Parathyroid adenoma (tissue), 2 donors: ENCODE measurements at regions not wholly inside any gene's neighbourhood (a gene's known extent, or its start where the extent isn't known, plus 50 kb on each side); places are given as distances from the start of the nearest gene placed in this dataset.

Source experiments
- H2AFZ ChIP-seq: fragments of 300-600 bp; sonication (generic); one replicate; pipeline ENCODE4 v1.7.0; 2017; ENCODE audit warnings: antibody characterized with exemption, mild to moderate bottlenecking
- H3K27ac ChIP-seq: fragments of 300-600 bp; sonication (generic); one replicate; pipeline ENCODE4 v1.7.0; 2017
- H3K27me3 ChIP-seq: fragments of 300-600 bp; sonication (generic); one replicate; pipeline ENCODE4 v1.7.0; 2017; ENCODE audit warnings: low read length; ENCODE audit not compliant: control insufficient read depth, insufficient read depth
- H3K36me3 ChIP-seq: fragments of 300-600 bp; sonication (generic); one replicate; pipeline ENCODE4 v1.7.0; 2017; ENCODE audit warnings: low read length; ENCODE audit not compliant: control insufficient read depth, insufficient read depth
- H3K4me1 ChIP-seq: fragments of 300-600 bp; sonication (generic); one replicate; pipeline ENCODE4 v1.7.0; 2017; ENCODE audit warnings: control low read depth
- H3K4me2 ChIP-seq: fragments of 300-600 bp; sonication (generic); one replicate; pipeline ENCODE4 v1.7.0; 2017; ENCODE audit warnings: low read length
- H3K4me3 ChIP-seq: fragments of 300-600 bp; sonication (generic); one replicate; pipeline ENCODE4 v1.7.0; 2017; ENCODE audit warnings: low read depth, low read length
- H3K79me2 ChIP-seq: fragments of 300-600 bp; sonication (generic); one replicate; pipeline ENCODE4 v1.7.0; 2017; ENCODE audit warnings: control low read depth
- H3K9ac ChIP-seq: fragments of 300-600 bp; sonication (generic); one replicate; pipeline ENCODE4 v1.7.0; 2017; ENCODE audit warnings: mild to moderate bottlenecking
- H3K9me3 ChIP-seq: fragments of 300-600 bp; sonication (generic); one replicate; pipeline ENCODE4 v1.7.0; 2017; ENCODE audit warnings: low read length; ENCODE audit not compliant: control insufficient read depth
- CTCF ChIP-seq: fragments of 300-600 bp; sonication (generic); IDR thresholded peaks from one replicate; pipeline ENCODE4 v1.7.0; 2017; ENCODE audit warnings: antibody characterized with exemption, mild to moderate bottlenecking
- donor health status: primary hyperparathyroidism.

GRCh38 chr4:173777421-173777820, 247.4 kb upstream of the HAND2 start:
- no peak overlapping the region for H3K4me2 ChIP-seq
- no peak overlapping the region for H3K9ac ChIP-seq
- H3K9me3 ChIP-seq = no peaks in the 10 kb centered on the region
- H3K4me1 ChIP-seq = no peaks in the 10 kb centered on the region
- no peaks in the 10 kb centered on the region for H3K36me3 ChIP-seq
- no peak overlapping the region for H3K4me3 ChIP-seq
- no peaks in the 10 kb centered on the region for H3K27me3 ChIP-seq
- no peak for TF ChIP-seq CTCF
- H3K79me2 ChIP-seq = no peaks in the 10 kb centered on the region
- no peak overlapping the region for H3K27ac ChIP-seq
- no peak overlapping the region for H2AFZ ChIP-seq

- H3K79me2 ChIP-seq = no peaks in the 10 kb centered on the region
- H3K27me3 ChIP-seq = no peaks in the 10 kb centered on the region
- H3K4me3 ChIP-seq = no peak overlapping the region
- no peak overlapping the region for H2AFZ ChIP-seq
- H3K9ac ChIP-seq = no peak overlapping the region
- H3K9me3 ChIP-seq = no peaks in the 10 kb centered on the region
- H3K27ac ChIP-seq = no peak overlapping the region
- TF ChIP-seq CTCF = no peak
- no peaks in the 10 kb centered on the region for H3K4me1 ChIP-seq
- no peaks in the 10 kb centered on the region for H3K36me3 ChIP-seq
- H3K4me2 ChIP-seq = no peak overlapping the region
These were observed 239.5 kb upstream of the HAND2 start for GRCh38 chr4:173769568-173769967.

- no peak overlapping the region for H3K27ac ChIP-seq
- H3K4me2 ChIP-seq = no peak overlapping the region
- H3K27me3 ChIP-seq = no peaks in the 10 kb centered on the region
- no peaks in the 10 kb centered on the region for H3K4me1 ChIP-seq
- H3K9me3 ChIP-seq = no peaks in the 10 kb centered on the region
- H3K9ac ChIP-seq = no peak overlapping the region
- no peaks in the 10 kb centered on the region for H3K79me2 ChIP-seq
- no peak overlapping the region for H3K4me3 ChIP-seq
- TF ChIP-seq CTCF = no peak
- no peaks in the 10 kb centered on the region for H3K36me3 ChIP-seq
- H2AFZ ChIP-seq = no peak overlapping the region
These were observed 237.6 kb upstream of the HAND2 start for GRCh38 chr4:173767650-173768049.

GRCh38 chr4:173766171-173766600, 236.2 kb upstream of the HAND2 start:
- Histone ChIP-seq H2AFZ (no peak overlapping the region), H3K9me3 (no peaks in the 10 kb centered on the region)
- no peak for TF ChIP-seq CTCF

GRCh38 chr4:173765751-173766150, 235.7 kb upstream of the HAND2 start:
- Histone ChIP-seq H3K9ac (no peak overlapping the region), H3K79me2 (no peaks in the 10 kb centered on the region), H3K4me1 (no peaks in the 10 kb centered on the region), H3K9me3 (no peaks in the 10 kb centered on the region), H3K36me3 (no peaks in the 10 kb centered on the region), H3K4me3 (no peak overlapping the region), H3K27ac (no peak overlapping the region), H3K27me3 (no peaks in the 10 kb centered on the region), H2AFZ (no peak overlapping the region), H3K4me2 (no peak overlapping the region)
- no peak for TF ChIP-seq CTCF

More at GRCh38 chr4:173766171-173766600, 236.2 kb upstream of the HAND2 start:
- H3K9ac ChIP-seq = no peak overlapping the region
- no peaks in the 10 kb centered on the region for H3K36me3 ChIP-seq
- H3K4me2 ChIP-seq = no peak overlapping the region
- no peaks in the 10 kb centered on the region for H3K79me2 ChIP-seq
- no peak overlapping the region for H3K4me3 ChIP-seq
- H3K4me1 ChIP-seq = no peaks in the 10 kb centered on the region
- no peaks in the 10 kb centered on the region for H3K27me3 ChIP-seq
- H3K27ac ChIP-seq = no peak overlapping the region
